HCT116 (cell line): ENCODE measurements at regions not wholly inside any gene's neighbourhood (a gene's known extent, or its start where the extent isn't known, plus 50 kb on each side); places are given as distances from the start of the nearest gene placed in this dataset.

Experiments used
- ATF3 ChIP-seq: IDR thresholded peaks from 2 replicates; pipeline ENCODE4 v1.6.1; 2012
- CTCF ChIP-seq, 3 experiments: fragments of 200-600 bp in 1 of 3; sonication (generic) in 1 of 3; IDR thresholded peaks in 2 of 3; conservative IDR thresholded peaks in 1 of 3; 2 replicates each; pipeline ENCODE4 v1.5.1; 2012 to 2017; ENCODE audit warnings: low read depth in 2 of 3, low read length in 2 of 3, antibody characterized with exemption in 1 of 3, borderline replicate concordance in 1 of 3, control low read depth in 1 of 3, mild to moderate bottlenecking in 1 of 3, mixed read lengths in 1 of 3, mixed run types in 1 of 3, moderate library complexity in 1 of 3; ENCODE audit not compliant: insufficient read depth in 1 of 3
- EZH2 ChIP-seq: fragments of 200-600 bp; sonication (generic); IDR thresholded peaks from 2 replicates; pipeline ENCODE4 v1.6.1; 2017; ENCODE audit warnings: antibody characterized with exemption, mixed run types
- MAX ChIP-seq: IDR thresholded peaks from 2 replicates; pipeline ENCODE4 v1.6.1; 2012
- POLR2A ChIP-seq: IDR thresholded peaks from 2 replicates; pipeline ENCODE4 v1.7.0; 2011; ENCODE audit warnings: borderline replicate concordance; ENCODE audit not compliant: insufficient read depth, insufficient read length; ENCODE audit errors: extremely low read depth
- POLR2AphosphoS5 ChIP-seq: IDR thresholded peaks from 2 replicates; pipeline ENCODE4 v1.6.1; 2011; ENCODE audit warnings: mild to moderate bottlenecking, low read depth, low read length, moderate library complexity
- RAD21 ChIP-seq: IDR thresholded peaks from 2 replicates; pipeline ENCODE4 v1.6.1; 2012; ENCODE audit warnings: low read depth, mild to moderate bottlenecking
- SP1 ChIP-seq: IDR thresholded peaks from 2 replicates; pipeline ENCODE4 v1.6.1; 2012; ENCODE audit warnings: low read depth
- TCF7L2 ChIP-seq: IDR thresholded peaks from 2 replicates; pipeline ENCODE4 v1.7.0; 2011; ENCODE audit warnings: borderline replicate concordance, inconsistent platforms; ENCODE audit not compliant: insufficient read depth, insufficient read length; ENCODE audit errors: extremely low read depth
- ZNF274 ChIP-seq: fragments of 200-500 bp; sonication (Bioruptor generic); IDR thresholded peaks from 2 replicates; pipeline ENCODE4 v1.6.1; 2014; ENCODE audit warnings: mild to moderate bottlenecking, low read depth, low read length, inconsistent platforms

GRCh38 chr6:121951123-121951522 lies 448.3 kb upstream of the HSF2 start:
- TF ChIP-seq EZH2 (no peak), CTCF (IDR thresholded peaks at IDR 0.05 in 2 of 3, conservative IDR thresholded peaks at IDR 0.05 in 1 of 3; ENCODE audit: borderline replicate concordance in 1 of 3, insufficient read depth in 1 of 3, low read depth in 2 of 3, low read length in 2 of 3) (no peak), POLR2AphosphoS5 (no peak), TCF7L2 (no peak), SP1 (no peak), ATF3 (no peak), RAD21 (no peak), MAX (no peak), POLR2A (no peak), ZNF274 (no peak)
